ENCODE measurements at regions not wholly inside any gene's neighbourhood (a gene's known extent, or its start where the extent isn't known, plus 50 kb on each side); places are given as distances from the start of the nearest gene placed in this dataset.

- DNase-seq (ENCODE audit: low read depth): peak; percentile 53
- no peak for TF ChIP-seq CTCF (IDR thresholded peaks at IDR 0.05; ENCODE audit: low read length, missing control alignments)
- no peak overlapping the region for H3K4me3 ChIP-seq (replicated peaks; ENCODE audit: low read depth, low read length)
Measured at GRCh38 chr2:7845332-7845731, 836.5 kb upstream of the ID2 start.

GRCh38 chr2:7846607-7847006, 835.2 kb upstream of the ID2 start:
- DNase-seq (ENCODE audit: low read depth): no peak
- H3K4me3 ChIP-seq (replicated peaks; ENCODE audit: low read depth, low read length): no peak overlapping the region
- no peak for TF ChIP-seq CTCF (IDR thresholded peaks at IDR 0.05; ENCODE audit: low read length, missing control alignments)

GRCh38 chr2:7847321-7847720, 834.5 kb upstream of the ID2 start:
- no peak overlapping the region for H3K4me3 ChIP-seq (replicated peaks; ENCODE audit: low read depth, low read length)
- no peak for DNase-seq (ENCODE audit: low read depth)
- no peak for TF ChIP-seq CTCF (IDR thresholded peaks at IDR 0.05; ENCODE audit: low read length, missing control alignments)

GRCh38 chr2:7849027-7849426, 832.8 kb upstream of the ID2 start:
- no peak overlapping the region for H3K4me3 ChIP-seq (replicated peaks; ENCODE audit: low read depth, low read length)
- TF ChIP-seq CTCF (IDR thresholded peaks at IDR 0.05; ENCODE audit: low read length, missing control alignments): no peak
- no peak for DNase-seq (ENCODE audit: low read depth)

- TF ChIP-seq CTCF (IDR thresholded peaks at IDR 0.05; ENCODE audit: low read length, missing control alignments): no peak
- DNase-seq (ENCODE audit: low read depth): no peak
Measured at GRCh38 chr2:7849531-7849930, 832.3 kb upstream of the ID2 start.

GRCh38 chr2:7852546-7852945, 829.3 kb upstream of the ID2 start:
- no peak for TF ChIP-seq CTCF (IDR thresholded peaks at IDR 0.05; ENCODE audit: low read length, missing control alignments)
- no peak for DNase-seq (ENCODE audit: low read depth)
- H3K4me3 ChIP-seq (replicated peaks; ENCODE audit: low read depth, low read length): no peak overlapping the region

More at GRCh38 chr2:7849531-7849930, 832.3 kb upstream of the ID2 start:
- no peak overlapping the region for H3K4me3 ChIP-seq (replicated peaks; ENCODE audit: low read depth, low read length)

- no peak for TF ChIP-seq CTCF (IDR thresholded peaks at IDR 0.05; ENCODE audit: low read length, missing control alignments)
- no peak for DNase-seq (ENCODE audit: low read depth)
- no peak overlapping the region for H3K4me3 ChIP-seq (replicated peaks; ENCODE audit: low read depth, low read length)
Measured at GRCh38 chr2:7857904-7858303, 824.0 kb upstream of the ID2 start.

Data from fibroblast of pulmonary artery (primary cell).